Smooth muscle cell of the brain vasculature (primary cell): ENCODE measurements at regions not wholly inside any gene's neighbourhood (a gene's known extent, or its start where the extent isn't known, plus 50 kb on each side); places are given as distances from the start of the nearest gene placed in this dataset.
"Not testable (repeated sequence)": the region's sequence is repeated elsewhere in the genome, so short reads cannot be mapped to it uniquely, and the experiment has no call there.

Source experiments
- DNase-seq: peaks from one replicate; pipeline ENCODE4 v3.0.0-alpha.2; 2012; ENCODE audit warnings: low read depth, low spot score

DNA sequence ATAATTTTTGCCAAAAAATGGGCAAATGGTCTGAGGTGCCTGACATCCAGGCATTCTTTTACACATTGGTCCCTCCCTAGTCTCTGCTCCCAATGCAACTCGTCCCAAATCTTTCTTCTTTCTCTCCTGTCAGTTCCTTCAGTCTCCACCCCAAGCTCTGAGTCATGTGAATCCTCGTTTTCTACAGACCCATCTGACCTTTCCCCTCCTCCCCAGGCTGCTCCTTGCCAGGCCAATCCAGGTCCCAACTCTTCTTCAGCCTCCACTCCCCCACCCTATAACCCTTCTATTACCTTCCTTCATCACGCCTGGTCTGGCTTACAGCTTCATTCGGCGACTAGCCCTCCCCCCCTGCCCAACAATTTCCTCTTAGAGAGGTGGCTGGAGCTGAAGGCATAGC, 55.3 kb downstream of the BBS10 start:
- not testable (repeated sequence) for DNase-seq

DNA sequence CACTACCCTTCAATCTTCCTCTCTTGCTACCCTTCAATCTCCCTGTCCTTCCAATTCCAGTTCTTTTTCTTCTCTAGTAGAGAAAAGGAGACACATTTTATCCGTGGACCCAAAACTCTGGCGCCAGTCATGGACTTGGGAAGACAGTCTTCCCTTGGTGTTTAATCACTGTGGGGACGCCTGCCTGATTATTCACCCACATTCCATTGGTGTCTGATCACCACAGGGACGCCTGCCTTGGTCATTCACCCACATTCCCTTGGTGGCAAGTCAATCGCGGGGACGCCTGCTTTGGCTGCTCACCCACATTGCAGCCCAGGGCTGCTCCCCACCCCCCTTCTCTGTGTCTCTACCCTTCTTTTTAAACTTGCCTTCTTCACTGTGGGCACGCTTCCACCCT, 55.9 kb downstream of the BBS10 start:
- DNase-seq: not testable (repeated sequence)

GRCh38 chr12:76290963-76291859, 57.0 kb downstream of the BBS10 start:
- no peak for DNase-seq

GRCh38 chr12:76288218-76288617, 60.0 kb downstream of the BBS10 start:
- no peak for DNase-seq

- no peak for DNase-seq
Measured at GRCh38 chr12:76284816-76285750, 63.1 kb downstream of the BBS10 start.

DNA sequence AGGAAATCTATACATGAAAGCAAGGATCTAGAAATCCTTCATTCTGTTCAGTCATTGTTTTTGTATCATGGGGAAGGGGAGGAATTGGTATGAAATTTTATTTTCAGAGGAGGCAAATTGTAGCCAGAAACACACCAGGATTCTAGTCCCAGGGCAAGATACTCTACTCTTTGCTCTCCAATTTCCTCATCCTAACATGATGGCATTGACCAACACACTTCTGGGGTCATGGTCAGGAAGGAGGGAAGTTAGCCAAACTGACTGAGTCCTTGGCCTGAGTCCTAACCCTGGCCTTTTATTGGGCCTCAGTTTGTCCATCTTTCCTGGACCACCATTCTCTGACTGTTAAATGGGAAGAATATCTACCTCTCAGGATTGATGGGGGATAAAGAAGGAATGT, 65.5 kb downstream of the BBS10 start:
- DNase-seq: no peak

DNA sequence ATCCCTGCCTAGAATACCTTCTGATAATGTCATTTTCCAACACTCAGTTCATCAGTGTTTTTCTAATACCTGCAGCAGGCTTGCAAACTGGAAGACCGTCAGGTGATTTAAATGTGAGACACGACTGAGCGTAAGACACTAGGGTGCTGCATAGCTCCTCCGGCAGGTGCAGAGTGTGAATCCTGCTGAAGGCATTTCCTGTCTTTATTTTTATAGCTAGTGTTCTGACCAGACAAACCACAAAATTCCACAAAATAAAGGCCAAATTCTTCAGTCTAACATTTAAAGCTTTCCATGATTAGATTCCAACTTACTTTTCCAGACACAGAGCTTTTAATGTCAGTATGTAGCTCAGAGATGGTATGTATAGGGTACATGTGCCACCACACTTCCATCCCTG, 70.7 kb downstream of the BBS10 start:
- no peak for DNase-seq

DNA sequence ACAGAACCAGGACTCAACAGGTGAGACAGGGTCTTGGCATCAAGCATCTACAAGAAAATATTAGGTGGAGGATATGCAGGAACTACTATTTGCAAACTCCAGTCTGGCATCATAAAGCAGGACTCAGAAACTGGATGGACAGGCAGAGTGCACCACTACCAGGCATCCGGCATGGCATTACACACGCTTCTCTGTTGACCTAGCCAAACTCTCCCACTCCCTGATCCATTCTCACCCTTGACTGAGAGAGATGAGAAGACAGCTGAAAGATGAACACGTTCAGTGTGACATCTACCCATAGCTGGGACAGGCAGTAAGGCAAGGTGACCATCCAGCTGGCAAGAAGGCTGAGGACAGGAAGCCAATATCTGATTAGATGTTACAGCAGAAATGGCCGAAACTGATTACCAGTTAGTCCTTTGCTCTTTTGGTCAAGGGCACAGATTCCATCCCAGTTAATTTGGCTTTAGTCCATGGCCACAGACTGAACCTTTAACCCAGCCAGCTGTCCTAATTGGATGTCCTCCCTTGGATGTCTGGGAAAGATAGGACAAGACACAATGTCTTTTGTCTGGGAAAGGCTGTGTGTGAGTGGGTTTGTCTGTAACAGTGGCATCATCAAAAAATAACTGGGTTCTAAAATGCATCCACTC, 71.6 kb downstream of the BBS10 start:
- no peak for DNase-seq

DNA sequence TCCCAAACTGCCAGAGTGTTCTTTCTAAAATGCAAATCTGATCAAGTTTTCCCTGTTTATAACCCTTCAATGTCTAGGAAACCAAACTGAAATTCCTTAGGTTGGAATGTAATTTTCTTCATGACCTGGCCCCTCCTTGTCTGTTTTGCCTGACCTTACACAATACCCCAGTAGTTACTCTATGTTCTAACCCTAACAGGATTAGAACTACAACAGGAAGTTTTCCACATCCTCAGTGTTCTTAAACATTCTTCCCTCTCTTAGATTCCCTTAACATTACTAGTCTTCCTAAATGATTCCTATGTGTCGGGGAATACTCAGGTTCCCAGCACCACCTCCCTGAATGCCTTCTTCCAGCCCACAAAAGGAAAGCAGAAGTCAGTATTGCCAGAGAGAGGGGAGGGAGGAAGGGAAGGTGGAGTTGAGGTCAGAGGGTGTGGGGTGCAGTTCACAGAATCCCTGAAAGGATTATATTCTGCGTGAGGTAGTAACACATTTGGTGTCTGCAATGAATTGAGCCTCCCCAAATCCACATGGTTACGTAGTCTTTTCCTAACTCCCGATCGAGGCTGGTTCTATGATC, 72.6 kb downstream of the BBS10 start:
- no peak for DNase-seq

DNA sequence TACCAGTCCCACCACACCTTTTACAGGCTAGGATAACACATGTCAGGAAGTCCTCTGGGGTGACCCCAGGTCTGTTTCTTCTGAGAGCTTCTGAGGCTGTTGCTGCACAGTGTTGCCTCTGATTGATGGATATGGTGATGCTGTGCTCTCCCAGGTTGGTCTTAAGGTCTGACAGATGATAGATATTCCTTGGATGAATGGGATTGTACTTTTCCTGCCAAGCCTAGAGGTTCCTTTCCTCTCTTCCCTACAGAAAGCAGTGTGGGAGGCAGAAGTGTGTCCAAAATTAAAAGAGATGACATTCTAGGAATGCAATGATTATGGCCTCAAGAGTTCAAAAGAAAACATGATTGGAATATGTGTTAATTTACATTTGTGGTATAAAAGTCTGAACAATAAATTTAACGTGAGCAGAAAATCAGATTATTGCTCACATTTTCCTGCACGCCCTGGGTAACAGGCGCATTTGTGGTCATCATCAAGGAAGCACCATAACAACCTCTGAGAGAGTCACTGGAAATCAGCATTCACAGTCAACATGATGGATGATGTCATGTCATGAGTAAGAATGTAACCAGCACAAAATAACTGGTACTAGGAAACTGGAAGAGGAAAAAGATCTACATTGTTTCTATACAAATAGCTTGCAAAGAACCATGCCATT, 73.7 kb downstream of the BBS10 start:
- no peak for DNase-seq

- DNase-seq: no peak
Measured at GRCh38 chr12:76272287-76272686, 75.9 kb downstream of the BBS10 start.

GRCh38 chr12:76270657-76271358, 77.4 kb downstream of the BBS10 start:
- DNase-seq: no peak

- no peak for DNase-seq
Measured at GRCh38 chr12:76268267-76268666, 79.9 kb downstream of the BBS10 start.

GRCh38 chr12:76266797-76267196, 81.4 kb downstream of the BBS10 start:
- no peak for DNase-seq

- DNase-seq: no peak
Measured at GRCh38 chr12:76265424-76266180, 82.6 kb downstream of the BBS10 start.

DNA sequence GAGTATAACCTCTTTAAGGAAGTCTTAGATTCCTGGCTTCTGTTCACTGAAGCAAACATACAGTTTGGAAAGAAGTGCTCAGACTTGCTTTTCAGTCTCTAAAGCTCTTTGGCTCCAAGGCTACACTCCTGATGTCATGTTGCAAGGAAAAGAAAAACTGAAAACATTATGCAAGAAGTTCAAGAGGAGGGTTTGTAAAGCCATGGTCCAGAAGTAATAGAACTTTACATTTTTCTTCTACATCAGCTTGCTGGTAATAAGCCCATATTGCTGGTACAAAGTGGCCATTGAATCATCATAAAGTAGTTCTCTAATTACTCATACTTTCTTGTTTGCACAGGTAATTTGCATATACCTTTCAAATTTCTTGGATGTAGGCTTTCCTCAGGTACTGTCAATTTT, 83.6 kb downstream of the BBS10 start:
- DNase-seq: no peak

DNA sequence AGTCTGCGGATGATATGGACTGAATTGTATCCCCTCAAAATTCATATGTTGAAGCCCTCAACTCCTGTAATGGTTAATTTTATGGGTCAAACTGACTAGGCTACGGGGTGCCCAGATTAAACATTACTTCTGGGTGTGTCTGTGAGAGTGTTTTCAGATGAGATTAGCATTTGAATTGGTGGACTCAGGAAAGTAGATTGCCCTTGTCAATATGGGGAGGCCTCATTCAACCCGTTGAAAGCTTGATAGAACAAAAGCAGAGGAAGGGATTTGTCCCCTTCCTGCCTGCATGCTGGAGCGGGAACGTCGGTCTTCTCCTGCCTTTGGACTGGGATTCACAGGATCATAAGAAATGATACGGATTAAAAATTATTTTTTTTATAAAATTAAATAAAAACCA, 84.5 kb downstream of the BBS10 start:
- DNase-seq: no peak

DNA sequence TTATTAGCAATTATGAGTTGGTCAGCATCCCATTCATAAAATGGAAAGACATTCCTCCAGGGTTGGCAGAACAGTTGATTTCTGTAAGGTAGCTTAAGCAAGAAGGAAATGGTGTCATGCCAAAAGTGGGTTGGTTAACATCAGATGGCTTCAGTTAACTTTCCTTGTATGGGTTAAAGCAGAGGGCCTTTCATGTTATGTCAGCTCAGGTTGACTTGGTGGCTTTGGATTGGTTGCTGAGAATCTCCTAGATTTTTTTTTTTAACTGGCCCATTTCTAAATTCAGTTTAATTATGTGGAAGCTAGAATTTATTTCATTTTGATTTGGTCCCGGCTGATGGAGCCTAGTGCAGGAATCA, 87.8 kb downstream of the BBS10 start:
- no peak for DNase-seq

DNA sequence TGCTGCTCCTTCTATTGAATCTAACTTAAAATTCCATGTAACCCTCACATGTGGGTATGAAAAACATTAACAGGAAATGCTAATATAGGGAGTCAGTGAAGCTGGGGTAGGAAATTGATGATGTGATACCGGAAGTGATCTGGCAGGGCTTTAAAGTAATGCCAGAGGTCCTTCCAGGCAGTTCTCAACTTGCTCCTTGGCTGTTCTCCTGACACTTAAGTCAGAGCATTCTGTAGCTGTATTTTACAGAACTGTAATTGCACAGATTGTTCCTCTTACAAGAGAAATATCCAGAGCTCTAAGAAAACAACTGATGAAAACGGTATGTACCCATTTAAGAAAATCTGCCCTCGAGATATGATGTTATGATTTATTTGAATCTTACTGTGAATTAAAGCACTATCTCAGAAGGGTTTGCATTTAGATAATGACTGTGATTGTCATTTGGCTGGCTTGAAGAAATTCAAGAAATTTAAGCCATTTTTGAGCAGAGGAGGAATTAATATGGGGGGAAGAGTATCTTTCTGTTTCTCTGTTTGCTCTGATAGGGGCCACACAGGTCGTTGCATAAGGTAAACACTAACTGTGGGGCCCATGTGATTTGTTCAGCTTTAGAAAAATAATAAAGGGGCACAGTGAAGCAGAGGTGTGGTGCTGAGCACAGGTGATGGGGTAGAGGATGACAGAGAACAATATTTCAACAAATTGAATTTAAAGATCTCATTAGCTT, 88.4 kb downstream of the BBS10 start:
- DNase-seq: no peak
